Ascending aorta (tissue), 2 donors: ENCODE measurements at regions not wholly inside any gene's neighbourhood (a gene's known extent, or its start where the extent isn't known, plus 50 kb on each side); places are given as distances from the start of the nearest gene placed in this dataset.

Experiments
- DNase-seq, 2 donors: peaks; one replicate each; pipeline ENCODE4 v3.0.0-alpha.2; 2019; ENCODE audit warnings: low spot score in 2 of 2
- H3K27ac ChIP-seq, 2 donors: fragments of 200-600 bp; sonication (generic); one replicate each; pipeline ENCODE4 v1.5.1; 2016 to 2017; ENCODE audit warnings: mild to moderate bottlenecking in 1 of 2
- H3K27me3 ChIP-seq: fragments of 200-600 bp; sonication (generic); one replicate; pipeline ENCODE4 v1.5.1; 2017
- H3K36me3 ChIP-seq, 2 donors: fragments of 200-600 bp; sonication (generic); one replicate each; pipeline ENCODE4 v1.5.1; 2016
- H3K4me1 ChIP-seq, 2 donors: fragments of 200-600 bp; sonication (generic); one replicate each; pipeline ENCODE4 v1.5.1; 2016 to 2017; ENCODE audit warnings: mild to moderate bottlenecking in 1 of 2
- H3K4me3 ChIP-seq, 2 donors: fragments of 200-600 bp; sonication (generic); one replicate each; pipeline ENCODE4 v1.5.1; 2016 to 2017; ENCODE audit warnings: mild to moderate bottlenecking in 1 of 2
- H3K9me3 ChIP-seq, 2 donors: fragments of 200-600 bp; sonication (generic); one replicate each; pipeline ENCODE4 v1.5.1; 2016
- intact Hi-C: fragments of 100-400 bp; cut with DNase I; formaldehyde crosslinking; loops from one replicate; pipeline ENCODE4 v1.15.1; 2023
- TF ChIP-seq, protein P1 (sequence below), 3 experiments: fragments of 200-600 bp in 2 of 3; fragments of 450-650 bp in 1 of 3; sonication (generic) in 2 of 3; IDR thresholded peaks; one replicate each; pipeline ENCODE4 v1.5.1; 2016 to 2019; ENCODE audit warnings: antibody characterized with exemption in 3 of 3, mild to moderate bottlenecking in 1 of 3, moderate library complexity in 1 of 3

GRCh38 chr10:131396121-131397050 is 84.9 kb upstream of the TCERG1L start:
- Histone ChIP-seq H3K4me3 (no peak overlapping the region), H3K9me3 (no peaks in the 10 kb centered on the region), H3K4me1 (no peaks in the 10 kb centered on the region), H3K36me3 (no peaks in the 10 kb centered on the region), H3K27ac (no peak overlapping the region), H3K27me3 (no peaks in the 10 kb centered on the region)
- TF ChIP-seq, protein P1, sequence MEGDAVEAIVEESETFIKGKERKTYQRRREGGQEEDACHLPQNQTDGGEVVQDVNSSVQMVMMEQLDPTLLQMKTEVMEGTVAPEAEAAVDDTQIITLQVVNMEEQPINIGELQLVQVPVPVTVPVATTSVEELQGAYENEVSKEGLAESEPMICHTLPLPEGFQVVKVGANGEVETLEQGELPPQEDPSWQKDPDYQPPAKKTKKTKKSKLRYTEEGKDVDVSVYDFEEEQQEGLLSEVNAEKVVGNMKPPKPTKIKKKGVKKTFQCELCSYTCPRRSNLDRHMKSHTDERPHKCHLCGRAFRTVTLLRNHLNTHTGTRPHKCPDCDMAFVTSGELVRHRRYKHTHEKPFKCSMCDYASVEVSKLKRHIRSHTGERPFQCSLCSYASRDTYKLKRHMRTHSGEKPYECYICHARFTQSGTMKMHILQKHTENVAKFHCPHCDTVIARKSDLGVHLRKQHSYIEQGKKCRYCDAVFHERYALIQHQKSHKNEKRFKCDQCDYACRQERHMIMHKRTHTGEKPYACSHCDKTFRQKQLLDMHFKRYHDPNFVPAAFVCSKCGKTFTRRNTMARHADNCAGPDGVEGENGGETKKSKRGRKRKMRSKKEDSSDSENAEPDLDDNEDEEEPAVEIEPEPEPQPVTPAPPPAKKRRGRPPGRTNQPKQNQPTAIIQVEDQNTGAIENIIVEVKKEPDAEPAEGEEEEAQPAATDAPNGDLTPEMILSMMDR (IDR thresholded peaks at IDR 0.05) = no peak
- DNase-seq = no peak
- intact Hi-C loops = no loop called here

- H3K36me3 ChIP-seq = no peaks in the 10 kb centered on the region
- intact Hi-C loops = no loop called here
- H3K27ac ChIP-seq = no peak overlapping the region
- H3K4me3 ChIP-seq = no peak overlapping the region
- DNase-seq = no peak
- TF ChIP-seq, protein P1 (IDR thresholded peaks at IDR 0.05) = no peak
- no peaks in the 10 kb centered on the region for H3K4me1 ChIP-seq
- H3K27me3 ChIP-seq = no peaks in the 10 kb centered on the region
- no peaks in the 10 kb centered on the region for H3K9me3 ChIP-seq
Measured at GRCh38 chr10:131398166-131398565, 86.6 kb upstream of the TCERG1L start.

DNA sequence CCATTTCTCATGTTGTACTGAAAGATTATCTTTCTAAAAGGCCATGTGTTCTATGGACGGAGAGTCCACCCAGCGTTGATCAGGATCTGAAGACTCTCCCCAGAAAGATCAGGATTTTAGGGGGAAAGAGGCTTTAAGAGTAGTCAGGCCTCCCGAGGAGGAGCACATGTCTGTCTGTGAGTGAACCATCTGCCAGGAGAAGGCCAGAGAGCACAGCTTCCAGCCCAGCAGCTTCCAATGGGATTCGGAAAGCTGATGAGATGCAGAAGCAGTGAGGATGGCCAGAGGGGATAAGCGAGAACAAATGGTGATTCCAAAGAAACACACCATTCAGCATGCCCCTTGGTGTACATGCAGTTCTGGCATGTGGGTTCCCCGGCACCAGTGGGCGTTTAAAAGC is 88.5 kb upstream of the TCERG1L start:
- no peak for DNase-seq
- Histone ChIP-seq H3K27me3 (no peaks in the 10 kb centered on the region), H3K27ac (no peak overlapping the region), H3K4me1 (no peaks in the 10 kb centered on the region), H3K4me3 (no peak overlapping the region), H3K36me3 (no peaks in the 10 kb centered on the region), H3K9me3 (no peaks in the 10 kb centered on the region)
- intact Hi-C loops = no loop called here
- TF ChIP-seq, protein P1 (IDR thresholded peaks at IDR 0.05) = no peak

DNA sequence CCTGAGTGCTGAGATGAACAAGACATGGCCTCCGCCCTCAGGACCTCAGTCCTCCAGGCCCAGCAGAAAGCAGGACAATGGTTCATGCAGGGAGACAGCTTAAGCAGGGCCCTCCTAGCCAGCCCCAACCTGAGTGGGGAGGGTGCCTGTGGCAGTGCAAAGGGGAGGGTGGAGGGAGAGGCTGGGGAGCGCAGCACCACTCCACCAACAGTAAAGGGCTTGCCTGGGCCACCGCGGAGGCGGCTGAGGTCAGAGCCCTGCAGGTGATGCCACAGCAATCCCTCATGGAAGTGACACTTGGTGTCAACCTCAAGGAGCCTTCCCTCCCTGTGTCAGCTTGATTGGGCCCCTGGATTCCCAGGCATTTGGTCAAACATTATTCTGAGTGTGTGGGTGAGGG is 89.0 kb upstream of the TCERG1L start:
- Histone ChIP-seq H3K27ac (no peak overlapping the region), H3K36me3 (no peaks in the 10 kb centered on the region), H3K4me3 (no peak overlapping the region), H3K9me3 (no peaks in the 10 kb centered on the region), H3K27me3 (no peaks in the 10 kb centered on the region), H3K4me1 (no peaks in the 10 kb centered on the region)
- DNase-seq = no peak
- intact Hi-C loops = no loop called here
- TF ChIP-seq, protein P1 (IDR thresholded peaks at IDR 0.05) = no peak

- no peaks in the 10 kb centered on the region for H3K36me3 ChIP-seq
- no peaks in the 10 kb centered on the region for H3K27me3 ChIP-seq
- H3K27ac ChIP-seq = no peak overlapping the region
- intact Hi-C loops = no loop called here
- no peak for DNase-seq
- no peaks in the 10 kb centered on the region for H3K9me3 ChIP-seq
- no peaks in the 10 kb centered on the region for H3K4me1 ChIP-seq
- TF ChIP-seq, protein P1 (IDR thresholded peaks at IDR 0.05) = no peak
- H3K4me3 ChIP-seq = no peak overlapping the region
Measured at GRCh38 chr10:131402771-131403650, 91.5 kb upstream of the TCERG1L start.
